HG03159 (cell line): ENCODE measurements at regions not wholly inside any gene's neighbourhood (a gene's known extent, or its start where the extent isn't known, plus 50 kb on each side); places are given as distances from the start of the nearest gene placed in this dataset.

ENCODE experiments used
- ATAC-seq: cut with Tn5 transposase; IDR thresholded peaks from one replicate; pipeline ENCODE4 v1.9.1; 2021; ENCODE audit warnings: mild to moderate bottlenecking, moderate library complexity; ENCODE audit not compliant: unreplicated experiment

GRCh38 chr7:18151422-18151821, 123.8 kb upstream of the PRPS1L1 start:
- no peak for ATAC-seq

GRCh38 chr7:18153183-18153748, 125.6 kb upstream of the PRPS1L1 start:
- ATAC-seq: no peak

GRCh38 chr7:18154726-18155125, 127.1 kb upstream of the PRPS1L1 start:
- ATAC-seq: no peak

GRCh38 chr7:18157233-18157632, 129.6 kb upstream of the PRPS1L1 start:
- no peak for ATAC-seq

GRCh38 chr7:18162657-18163056, 135.0 kb upstream of the PRPS1L1 start:
- ATAC-seq: no peak

GRCh38 chr7:18163091-18163490, 135.4 kb upstream of the PRPS1L1 start:
- no peak for ATAC-seq

- no peak for ATAC-seq
These were observed 137.5 kb upstream of the PRPS1L1 start for GRCh38 chr7:18165166-18165565.

- ATAC-seq: no peak
These were observed 138.4 kb upstream of the PRPS1L1 start for GRCh38 chr7:18166002-18166401.

GRCh38 chr7:18167815-18168214, 140.2 kb upstream of the PRPS1L1 start:
- no peak for ATAC-seq

GRCh38 chr7:18174996-18175395, 147.3 kb upstream of the PRPS1L1 start:
- no peak for ATAC-seq

- ATAC-seq: no peak
These were observed 148.3 kb upstream of the PRPS1L1 start for GRCh38 chr7:18175801-18176450.

GRCh38 chr7:18177129-18177814, 149.6 kb upstream of the PRPS1L1 start:
- ATAC-seq: no peak

- ATAC-seq: peak; percentile 93
These were observed 150.4 kb upstream of the PRPS1L1 start for GRCh38 chr7:18177815-18178660.

GRCh38 chr7:18179093-18179492, 151.4 kb upstream of the PRPS1L1 start:
- ATAC-seq: no peak

- no peak for ATAC-seq
These were observed 153.0 kb upstream of the PRPS1L1 start for GRCh38 chr7:18180685-18181084.

GRCh38 chr7:18189500-18190126, 162.0 kb upstream of the PRPS1L1 start:
- no peak for ATAC-seq

- no peak for ATAC-seq
These were observed 163.7 kb upstream of the PRPS1L1 start for GRCh38 chr7:18191341-18191740.

- ATAC-seq: no peak
These were observed 164.4 kb upstream of the PRPS1L1 start for GRCh38 chr7:18191862-18192625.

- ATAC-seq: no peak
These were observed 167.0 kb upstream of the PRPS1L1 start for GRCh38 chr7:18194616-18195015.

GRCh38 chr7:18196638-18197037, 169.0 kb upstream of the PRPS1L1 start:
- peak; percentile 88 for ATAC-seq
